Putamen (tissue), 1 donor: ENCODE measurements at regions not wholly inside any gene's neighbourhood (a gene's known extent, or its start where the extent isn't known, plus 50 kb on each side); places are given as distances from the start of the nearest gene placed in this dataset.
"Not testable (repeated sequence)": the region's sequence is repeated elsewhere in the genome, so short reads cannot be mapped to it uniquely, and the experiment has no call there.

Experiments used
- DNase-seq: peaks from one replicate; pipeline ENCODE4 v3.0.0-alpha.2; 2016; ENCODE audit warnings: low spot score

DNA sequence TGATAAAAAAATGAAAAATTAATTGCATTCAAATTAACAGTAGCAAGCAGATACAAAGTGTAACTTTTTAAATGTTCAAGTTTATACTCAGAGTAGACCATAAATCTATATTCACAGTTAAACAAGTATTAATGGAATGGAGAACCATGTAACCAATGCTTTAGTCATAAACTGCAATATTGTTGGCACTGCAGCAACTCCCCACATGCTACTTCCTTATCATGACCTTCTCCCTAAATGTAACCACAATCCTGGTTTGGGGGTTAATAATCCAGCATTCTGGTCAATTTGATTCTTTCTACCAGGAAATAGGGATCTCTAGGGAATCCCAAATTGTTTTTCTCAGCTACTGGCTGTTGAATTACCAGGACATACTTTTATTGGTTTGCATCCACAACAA, 223.9 kb upstream of the DCAF8L1 start:
- no peak for DNase-seq

DNA sequence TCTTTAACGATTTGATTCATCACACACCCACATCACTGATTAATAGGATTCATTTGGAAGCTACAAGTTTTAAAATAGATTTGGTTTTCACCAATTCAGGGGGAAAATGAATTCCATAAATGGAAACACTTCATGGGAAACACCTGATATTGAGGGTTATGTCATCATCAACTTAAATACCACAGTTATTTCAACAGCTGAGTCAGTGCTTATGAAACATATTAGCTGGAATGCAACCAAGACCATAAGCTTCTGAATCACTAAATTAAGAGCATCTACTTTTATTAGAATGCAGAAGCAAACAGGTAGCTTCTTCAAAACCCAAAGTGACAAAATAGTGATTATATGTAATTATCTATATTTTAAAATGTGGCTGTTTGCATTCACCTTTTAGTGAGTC, 207.8 kb upstream of the DCAF8L1 start:
- peak; percentile 46 for DNase-seq

DNA sequence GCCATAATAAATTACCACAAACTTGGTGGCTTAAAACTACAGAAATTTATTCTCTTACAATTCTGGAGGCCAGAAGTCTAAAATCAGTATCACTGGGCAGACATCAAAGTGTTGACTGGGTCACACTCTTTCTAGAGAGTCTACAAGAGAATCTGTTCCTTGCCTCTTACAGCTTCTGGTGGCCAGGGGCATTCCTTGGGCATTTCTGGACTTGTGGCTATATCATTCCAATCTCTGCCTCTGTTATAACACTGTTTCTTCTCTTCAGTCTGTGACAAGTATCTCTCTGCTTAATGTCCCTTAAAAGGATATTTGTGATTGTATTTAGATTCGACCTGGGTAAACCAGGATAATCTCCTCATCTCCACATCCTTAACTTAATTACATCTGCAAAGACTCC, 207.3 kb upstream of the DCAF8L1 start:
- DNase-seq, result no peak

DNA sequence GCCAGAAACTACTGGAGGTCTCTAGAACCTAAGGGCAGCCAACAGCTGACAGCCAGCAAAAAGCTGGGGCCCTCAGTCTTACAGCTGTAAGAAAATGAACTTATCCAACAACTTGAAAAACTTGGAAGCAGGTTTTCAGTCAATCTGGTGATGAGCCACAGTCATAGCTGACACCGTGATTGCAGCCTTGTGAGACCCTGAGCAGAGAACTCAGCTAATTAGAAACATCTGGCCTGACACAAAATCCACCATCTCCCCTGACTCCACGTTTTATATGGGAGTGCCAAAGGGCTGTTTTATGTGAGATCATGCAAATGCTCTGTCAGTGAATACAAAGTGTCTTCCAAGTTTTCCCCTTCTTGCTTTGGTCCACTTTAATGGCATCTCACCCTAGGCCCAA, 198.8 kb upstream of the DCAF8L1 start:
- no peak for DNase-seq

DNA sequence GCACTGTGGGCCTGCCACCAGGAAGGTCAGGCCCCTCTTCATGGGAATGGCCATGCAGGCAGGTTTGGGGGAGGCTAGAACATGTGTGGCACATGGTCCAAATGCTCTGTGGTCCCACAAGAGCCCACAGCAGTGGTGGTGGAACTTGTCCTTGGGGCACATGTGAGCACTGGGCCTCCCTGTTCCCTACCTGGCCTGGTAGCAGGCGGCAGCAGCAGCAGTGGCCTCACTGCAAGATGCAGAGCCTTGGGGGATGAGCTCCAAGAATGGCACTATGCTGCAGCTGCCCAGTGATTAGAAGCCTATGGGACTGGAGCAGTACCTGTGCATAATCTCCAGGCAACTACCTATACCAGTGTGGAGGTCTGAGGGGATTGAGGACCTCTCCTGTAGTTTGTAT, 197.0 kb upstream of the DCAF8L1 start:
- DNase-seq, result no peak

DNA sequence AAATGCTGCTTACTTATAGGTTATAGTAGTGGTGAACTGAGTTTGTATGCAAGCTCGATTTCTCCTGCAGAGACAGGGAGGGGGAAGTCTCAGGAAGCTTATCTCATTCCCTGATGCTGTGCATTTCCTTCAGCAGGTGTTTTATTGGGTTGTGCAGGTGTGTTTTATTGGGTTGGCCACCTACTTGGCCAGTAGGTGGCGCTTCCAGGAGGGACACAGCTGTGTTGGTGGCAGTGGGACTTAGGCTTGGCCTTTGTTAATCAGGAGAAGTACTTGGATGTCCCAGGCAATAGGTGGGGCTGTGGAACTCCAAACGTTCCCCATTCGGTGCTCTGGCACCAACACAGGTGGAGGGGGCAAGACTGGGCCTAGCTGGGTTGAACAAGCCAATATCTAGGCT, 196.0 kb upstream of the DCAF8L1 start:
- no peak for DNase-seq

DNA sequence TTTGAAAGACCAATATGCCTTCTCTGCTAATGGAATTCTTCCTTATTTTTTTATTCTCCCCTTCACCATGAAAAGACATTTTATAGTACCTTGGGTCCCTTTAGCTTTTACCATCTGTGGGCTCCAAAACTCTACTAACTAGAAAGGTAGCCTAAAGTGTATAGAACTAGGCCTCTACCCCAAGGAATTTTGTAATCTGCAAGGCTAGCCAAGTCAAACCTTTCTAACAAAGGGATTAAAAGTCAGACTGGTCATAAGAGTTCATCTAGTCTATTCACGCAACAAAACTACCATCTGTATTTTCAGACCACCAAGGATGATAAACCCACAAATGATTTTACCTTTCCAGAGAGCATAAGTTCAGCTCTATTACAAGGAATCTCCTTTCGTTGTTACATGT, 189.5 kb upstream of the DCAF8L1 start:
- DNase-seq, result no peak

DNA sequence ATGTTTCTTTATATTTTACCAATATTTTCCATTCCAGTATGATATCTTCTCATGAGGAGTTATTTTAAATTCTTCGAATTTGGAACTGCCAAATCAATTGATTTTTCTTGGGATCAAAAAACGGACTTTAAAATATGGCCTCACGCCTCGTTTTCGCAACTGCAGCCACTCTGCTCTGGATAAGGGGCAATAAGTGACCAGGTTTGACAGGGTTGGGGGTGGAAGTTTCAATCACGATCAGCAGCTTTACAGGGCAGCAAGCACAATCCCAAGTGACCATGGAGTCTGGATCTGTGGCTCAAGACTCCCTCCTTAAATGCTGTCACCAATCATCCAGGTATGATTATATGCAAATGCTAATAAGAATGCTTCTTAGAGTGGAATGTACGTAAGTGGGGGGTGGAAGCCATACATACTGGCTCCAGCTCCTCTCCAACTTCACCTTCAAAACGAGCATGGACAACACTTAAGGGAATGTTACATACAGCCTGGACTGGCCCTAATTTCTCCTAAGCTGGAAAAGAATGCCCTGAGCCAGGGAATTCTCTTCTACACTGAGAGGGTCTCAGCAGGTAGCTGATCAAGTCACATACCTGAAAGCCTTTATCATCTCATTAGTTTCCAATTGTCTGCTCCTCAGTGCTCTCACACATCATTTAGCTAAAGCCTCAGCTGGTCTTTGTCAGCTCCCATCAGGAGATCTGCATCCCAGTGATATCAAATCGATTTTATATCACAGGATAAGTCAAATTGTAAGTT, 176.9 kb upstream of the DCAF8L1 start:
- no peak for DNase-seq

DNA sequence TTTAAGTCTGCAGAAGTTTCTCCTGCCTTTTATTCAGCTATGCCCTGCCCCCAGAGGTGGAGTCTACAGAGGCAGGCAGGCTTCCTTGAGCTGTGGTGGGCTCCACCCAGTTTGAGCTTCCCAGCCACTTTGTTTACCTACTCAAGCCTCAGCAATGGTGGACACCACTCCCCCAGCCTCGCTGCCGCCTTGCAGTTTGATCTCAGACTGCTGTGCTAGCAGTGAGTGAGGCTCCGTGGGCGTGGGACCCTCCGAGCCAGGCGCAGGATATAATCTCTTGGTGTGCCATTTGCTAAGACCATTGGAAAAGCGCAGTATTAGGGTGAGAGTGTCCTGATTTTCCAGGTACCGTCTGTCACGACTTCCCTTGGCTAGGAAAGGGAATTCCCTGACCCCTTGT, 171.0 kb upstream of the DCAF8L1 start:
- not testable (repeated sequence) for DNase-seq

DNA sequence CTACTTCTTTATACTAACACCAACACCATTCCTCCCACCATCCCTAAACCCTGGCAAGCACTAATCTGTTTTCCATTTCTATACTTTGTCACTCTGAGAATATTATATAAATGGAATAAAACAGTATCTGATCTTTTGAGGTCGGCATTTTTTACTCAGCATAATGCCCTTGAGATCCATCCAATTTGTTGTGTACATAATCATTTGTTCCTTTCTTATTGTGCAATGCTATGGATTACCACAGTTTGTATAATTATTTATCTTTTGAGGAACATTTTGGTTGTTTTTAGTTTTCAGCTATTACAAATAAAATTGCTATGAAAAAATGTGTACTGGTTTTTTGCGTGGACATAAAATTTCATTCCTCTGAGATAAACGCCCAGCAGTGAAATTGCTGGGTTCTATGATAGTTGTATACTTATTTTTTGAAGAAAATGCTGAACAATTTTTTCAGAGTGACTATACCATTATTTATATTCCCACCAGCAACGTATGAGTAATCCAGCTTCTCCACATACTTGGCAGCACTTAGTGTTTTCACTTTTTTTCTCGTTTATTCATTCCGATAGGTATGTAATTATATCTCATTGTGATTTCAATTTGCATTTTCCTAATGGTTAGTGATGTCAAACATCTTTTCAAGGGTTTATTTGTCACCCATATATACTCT, 154.3 kb upstream of the DCAF8L1 start:
- DNase-seq, result no peak

DNA sequence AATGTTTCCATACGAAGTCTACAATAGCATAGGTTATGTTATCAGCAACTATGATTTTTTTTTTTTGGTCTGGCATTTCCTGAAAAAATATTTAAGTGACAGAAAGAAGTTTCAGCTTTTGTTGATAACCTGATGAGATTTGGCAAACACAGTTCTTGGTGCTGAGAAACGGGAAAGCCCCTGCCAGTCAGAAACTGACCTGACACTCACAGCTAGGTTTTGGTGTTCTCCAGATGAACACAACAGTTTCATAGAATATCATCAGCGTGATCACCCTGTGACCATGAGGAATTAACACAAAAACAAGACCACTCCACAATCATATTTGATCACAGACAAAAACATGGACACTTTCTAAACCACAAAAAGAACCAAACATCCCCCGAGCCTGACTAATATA, 152.5 kb upstream of the DCAF8L1 start:
- DNase-seq, result no peak

DNA sequence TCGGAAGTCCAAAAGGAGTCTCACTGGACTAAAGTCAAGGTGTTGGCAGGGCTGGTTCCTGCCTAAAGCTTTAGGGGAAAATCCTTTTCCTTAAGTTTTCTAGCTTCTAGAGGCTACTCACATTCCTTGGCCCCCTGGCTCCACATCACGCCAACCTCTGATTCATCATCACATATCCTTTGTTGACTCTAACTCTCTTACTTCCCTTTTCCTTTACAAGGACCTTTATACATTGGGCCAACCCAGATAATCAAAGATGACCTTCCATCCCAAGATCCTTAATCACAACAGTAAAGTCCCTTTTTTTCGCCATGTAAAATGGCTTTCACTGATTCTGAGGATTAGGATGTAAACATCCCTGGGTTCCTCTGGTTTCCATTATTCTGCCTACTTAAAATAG, 146.4 kb upstream of the DCAF8L1 start:
- DNase-seq, result no peak

DNA sequence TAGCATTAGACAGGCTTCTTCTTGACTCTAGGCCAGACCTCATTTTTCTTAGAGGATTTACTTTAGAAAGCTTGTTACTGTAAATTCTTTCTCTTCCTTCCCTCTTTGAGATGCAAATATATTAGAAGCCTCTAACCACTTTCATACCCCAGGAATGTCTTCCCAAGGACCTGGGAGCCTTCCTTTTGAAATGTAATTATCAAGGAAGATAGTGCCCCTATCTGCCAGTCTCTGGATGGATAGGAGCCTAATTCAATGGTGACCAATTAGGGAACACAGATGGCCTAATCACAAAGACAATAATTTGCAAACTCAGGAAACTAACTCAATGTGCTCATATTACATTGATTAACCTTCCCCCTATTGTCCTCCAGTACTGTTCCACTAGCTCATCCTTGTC, 145.6 kb upstream of the DCAF8L1 start:
- DNase-seq, result no peak

DNA sequence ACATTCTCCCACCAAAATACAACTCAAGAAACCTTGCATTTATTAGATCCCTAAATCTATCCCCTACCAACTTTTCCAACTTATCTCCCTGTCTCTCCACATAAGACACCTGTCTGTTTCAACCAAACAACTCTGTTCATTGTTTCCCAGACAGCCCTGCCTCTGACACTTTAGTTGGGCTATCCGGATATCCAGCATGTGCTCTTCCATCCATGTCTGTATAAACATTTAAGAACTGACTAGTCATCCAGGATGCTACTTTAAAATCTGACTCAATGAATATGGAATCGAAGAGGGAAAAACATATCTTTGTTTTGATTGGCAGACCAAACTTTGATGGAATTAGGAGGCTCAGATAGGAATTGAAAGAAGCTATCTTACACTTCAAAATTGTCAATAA, 143.2 kb upstream of the DCAF8L1 start:
- DNase-seq, result no peak

DNA sequence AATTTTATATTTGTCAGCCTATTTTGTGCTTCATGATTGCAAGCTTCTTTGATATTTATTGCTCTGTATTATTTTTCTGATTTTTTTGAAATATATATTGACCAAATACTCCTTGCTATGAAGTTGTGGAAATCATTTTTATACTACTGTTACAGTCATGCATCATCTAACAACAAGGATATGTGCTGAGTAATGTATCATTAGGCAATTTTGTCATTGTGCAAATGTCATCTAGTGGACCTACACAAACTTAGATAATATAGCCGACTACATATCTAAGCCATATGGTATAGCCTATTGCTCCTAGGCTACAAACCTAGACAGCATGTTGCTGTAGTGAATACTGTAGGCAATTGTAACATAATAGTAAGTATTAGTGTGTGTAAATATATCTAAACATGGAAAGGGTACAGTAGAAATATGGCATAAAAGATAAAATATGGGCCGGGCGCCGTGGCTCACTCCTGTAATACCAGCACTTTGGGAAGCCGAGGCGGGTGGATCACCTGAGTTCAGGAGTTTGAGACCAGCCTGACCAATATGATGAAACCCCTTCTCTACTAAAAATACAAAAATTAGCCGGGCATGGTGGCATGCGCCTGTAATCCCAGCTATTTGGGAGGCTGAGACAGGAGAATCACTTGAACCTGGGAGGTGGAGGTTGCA, 139.5 kb upstream of the DCAF8L1 start:
- not testable (repeated sequence) for DNase-seq

DNA sequence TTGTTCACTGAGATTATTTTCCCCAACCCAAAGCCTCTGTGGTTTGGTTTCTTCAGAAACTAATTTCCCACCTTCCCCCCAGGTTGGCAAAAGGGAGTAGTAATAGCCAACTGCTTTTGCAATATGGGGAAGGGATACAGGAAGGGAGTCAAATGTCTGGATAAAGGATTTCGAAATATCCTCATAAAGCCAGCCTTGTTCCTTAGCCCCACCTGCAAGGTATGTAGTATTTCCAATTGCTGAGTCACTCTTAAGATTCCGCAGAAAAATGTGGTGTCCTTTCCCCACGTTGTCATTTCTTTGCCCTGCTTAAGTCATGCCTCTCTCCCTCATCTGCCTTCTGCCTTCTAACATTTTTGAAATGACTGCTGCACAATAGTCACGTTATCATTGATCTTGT, 138.8 kb upstream of the DCAF8L1 start:
- no peak for DNase-seq

DNA sequence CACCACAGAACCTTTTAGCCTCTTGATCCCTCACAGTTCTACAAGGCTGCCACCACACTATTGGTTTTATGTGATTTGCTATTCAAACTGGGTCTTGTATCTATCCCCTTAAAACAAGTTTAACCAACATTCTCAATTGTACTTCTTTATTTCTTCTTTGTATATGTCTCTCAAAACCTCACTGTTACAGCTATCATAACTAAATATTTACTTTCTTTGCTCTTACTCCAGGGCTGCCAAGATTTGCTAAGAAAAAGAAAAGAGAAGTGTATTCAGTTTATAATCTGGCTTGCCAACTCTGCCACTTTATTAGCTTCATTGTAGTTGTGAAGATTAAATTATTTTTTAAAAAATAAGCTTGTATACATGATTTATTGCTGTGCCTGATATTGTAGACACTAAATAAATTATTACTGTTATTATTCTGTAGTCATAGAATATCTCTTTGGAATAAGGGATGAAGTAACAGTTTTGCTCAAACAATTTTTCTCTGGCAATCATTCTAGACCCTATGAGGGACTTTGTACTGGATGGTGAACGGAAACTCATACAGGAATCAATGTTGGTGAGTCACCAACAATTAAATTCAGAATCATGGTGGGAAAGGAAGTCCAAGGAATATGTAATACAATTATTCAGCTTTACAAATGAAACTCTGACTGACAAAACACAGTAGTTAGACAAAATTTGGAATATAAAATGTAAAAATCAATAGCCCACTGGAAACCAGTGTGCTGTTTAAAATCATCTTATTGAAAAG, 127.1 kb upstream of the DCAF8L1 start:
- DNase-seq, result no peak

DNA sequence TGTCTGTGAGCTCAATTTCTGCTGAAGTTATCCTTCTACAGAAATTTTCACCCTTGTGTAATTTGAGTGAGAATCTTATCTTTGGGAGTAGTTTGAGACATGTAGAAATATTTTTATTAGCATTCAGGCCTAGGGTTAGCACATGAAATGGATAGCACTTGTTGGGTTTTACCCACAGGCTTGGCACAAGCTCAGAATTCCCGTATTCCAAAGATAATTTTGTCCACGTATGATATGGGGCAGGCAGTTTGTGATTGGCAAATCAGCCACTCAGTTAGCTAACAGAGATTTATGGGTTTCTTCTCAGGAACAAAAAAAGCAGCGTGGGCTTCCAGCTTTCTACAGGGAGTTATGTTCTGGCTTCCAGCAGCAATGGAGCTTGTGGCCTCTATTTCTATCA, 117.9 kb upstream of the DCAF8L1 start:
- no peak for DNase-seq

DNA sequence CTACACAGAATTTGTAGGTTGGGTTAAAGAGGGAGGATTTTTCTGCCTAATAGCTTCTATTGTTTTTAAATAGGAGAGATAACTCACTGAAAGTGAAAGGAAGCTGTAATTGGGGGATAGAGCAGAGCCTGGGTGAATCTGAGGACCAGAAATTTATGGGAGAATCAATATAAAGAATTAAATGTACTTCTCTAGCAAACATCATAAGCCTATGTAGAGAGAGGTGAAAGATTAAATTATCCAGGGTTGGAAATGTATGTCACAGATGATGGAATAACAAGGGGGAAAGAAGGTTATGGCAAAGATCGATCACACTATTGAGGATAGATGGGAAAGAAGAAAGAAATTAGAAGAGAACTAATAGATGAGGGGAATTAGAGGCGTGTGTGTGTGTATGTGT, 104.4 kb upstream of the DCAF8L1 start:
- DNase-seq, result no peak

DNA sequence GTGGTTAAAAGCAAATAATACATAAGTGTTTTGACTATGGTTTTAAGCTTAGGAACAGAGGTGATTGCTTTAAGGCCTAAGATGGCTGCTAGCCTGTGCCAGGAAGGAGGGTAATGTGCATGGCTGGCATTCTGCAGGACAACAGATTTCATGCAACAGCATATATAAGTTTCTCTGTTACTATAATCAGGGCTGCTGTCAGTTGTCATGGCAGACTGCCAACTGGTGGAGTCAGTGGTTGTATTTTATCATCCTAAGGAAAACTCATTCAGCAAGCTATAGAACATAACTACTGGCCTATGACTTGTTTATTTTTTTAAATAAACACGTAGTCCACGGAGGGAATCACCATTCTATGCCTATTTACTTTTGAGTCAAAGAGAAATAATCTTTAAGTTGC, 77.7 kb upstream of the DCAF8L1 start:
- no peak for DNase-seq

DNA sequence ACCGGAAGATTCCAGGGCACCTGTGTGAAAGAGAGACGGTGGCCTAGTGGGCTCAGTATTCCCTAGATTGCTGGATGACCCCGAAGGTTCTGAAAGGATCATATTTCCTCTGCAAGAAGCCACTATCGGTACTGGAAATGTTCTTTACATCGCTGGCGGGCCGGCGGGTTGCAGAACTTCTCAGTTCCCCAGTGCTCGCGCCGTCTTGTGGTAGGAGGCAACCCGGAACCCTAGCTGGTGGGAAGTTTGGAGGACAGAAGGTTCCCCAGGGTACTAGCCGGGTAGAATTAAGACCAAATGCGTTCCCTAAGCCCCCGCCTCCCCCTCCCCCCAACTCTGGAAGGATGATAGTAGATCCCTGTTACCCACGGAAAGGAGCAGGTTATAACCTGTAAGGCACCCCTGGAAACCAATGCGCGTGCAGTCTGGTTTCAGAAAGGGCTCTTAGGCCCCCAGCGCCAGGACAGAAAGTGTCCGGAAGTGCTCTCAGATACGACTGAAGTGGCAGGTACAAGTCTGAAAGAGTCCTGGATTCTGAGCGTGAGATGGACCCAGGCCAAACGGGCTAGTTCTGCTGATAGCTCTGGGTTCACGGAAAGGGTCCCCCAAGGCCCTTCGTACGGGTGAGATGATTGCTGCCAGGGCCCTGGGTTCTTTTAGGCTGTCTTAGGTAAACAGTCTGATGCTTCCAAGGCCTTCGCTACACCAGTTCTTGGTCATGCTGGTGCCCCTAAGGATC, 61.7 kb upstream of the DCAF8L1 start:
- DNase-seq, result no peak

DNA sequence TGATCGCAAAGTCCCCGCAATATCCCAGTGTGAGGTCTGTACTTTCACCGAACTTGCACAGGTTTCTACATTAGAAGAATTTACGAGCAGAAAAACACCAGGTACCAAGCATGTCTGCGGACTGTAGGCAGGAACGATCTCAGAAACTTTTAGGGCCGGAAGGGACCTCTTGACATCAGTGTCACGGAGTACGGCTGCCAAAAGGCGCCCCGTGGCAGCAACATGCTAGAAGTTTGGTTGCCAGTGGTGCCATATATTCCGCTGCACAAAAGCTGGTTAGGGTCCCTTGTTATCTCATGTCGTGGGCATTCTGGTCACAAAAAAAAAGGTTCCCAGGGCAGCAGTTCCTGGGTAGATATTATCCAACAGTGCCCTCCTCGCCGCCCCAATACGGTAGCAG, 61.0 kb upstream of the DCAF8L1 start:
- DNase-seq, result no peak
